ENCODE measurements at regions not wholly inside any gene's neighbourhood (a gene's known extent, or its start where the extent isn't known, plus 50 kb on each side); places are given as distances from the start of the nearest gene placed in this dataset.

DNA sequence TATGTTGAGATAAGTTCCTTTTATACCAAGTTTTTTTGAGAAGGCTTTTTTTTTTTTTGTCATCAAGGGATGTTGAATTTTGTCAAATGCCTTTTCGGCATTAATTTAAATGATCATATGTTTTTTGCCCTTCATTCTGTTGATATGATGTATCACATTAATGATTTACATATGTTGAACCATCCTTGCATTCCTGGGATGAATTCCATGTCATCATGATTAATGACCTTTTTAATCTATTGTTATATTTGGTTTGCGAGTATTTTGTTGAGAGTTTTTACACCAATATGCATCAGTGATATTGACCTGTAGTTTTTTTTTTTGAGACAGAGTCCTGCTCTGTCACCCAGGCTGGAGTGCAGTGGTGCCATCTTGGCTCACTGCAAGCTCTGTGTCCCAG, 585.7 kb upstream of the FANCL start:
- TF ChIP-seq, protein P1, sequence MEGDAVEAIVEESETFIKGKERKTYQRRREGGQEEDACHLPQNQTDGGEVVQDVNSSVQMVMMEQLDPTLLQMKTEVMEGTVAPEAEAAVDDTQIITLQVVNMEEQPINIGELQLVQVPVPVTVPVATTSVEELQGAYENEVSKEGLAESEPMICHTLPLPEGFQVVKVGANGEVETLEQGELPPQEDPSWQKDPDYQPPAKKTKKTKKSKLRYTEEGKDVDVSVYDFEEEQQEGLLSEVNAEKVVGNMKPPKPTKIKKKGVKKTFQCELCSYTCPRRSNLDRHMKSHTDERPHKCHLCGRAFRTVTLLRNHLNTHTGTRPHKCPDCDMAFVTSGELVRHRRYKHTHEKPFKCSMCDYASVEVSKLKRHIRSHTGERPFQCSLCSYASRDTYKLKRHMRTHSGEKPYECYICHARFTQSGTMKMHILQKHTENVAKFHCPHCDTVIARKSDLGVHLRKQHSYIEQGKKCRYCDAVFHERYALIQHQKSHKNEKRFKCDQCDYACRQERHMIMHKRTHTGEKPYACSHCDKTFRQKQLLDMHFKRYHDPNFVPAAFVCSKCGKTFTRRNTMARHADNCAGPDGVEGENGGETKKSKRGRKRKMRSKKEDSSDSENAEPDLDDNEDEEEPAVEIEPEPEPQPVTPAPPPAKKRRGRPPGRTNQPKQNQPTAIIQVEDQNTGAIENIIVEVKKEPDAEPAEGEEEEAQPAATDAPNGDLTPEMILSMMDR (IDR thresholded peaks at IDR 0.05), result no peak
- TF ChIP-seq POLR2A (IDR thresholded peaks at IDR 0.05) (no peak), EP300 (IDR thresholded peaks at IDR 0.05) (no peak)
